Upper lobe of right lung (tissue), 1 donor: ENCODE measurements at regions not wholly inside any gene's neighbourhood (a gene's known extent, or its start where the extent isn't known, plus 50 kb on each side); places are given as distances from the start of the nearest gene placed in this dataset.

Experiments used
- ATAC-seq: fragments of 200-7000 bp; cut with Tn5 transposase; one replicate; pipeline ENCODE4 v1.9.1; 2020; ENCODE audit warnings: mild to moderate bottlenecking, moderate library complexity
- DNase-seq: peaks from one replicate; pipeline ENCODE4 v3.0.0-alpha.2; 2020
- H3K27ac ChIP-seq: fragments of 200-600 bp; one replicate; pipeline ENCODE4 v1.8.0; 2022
- H3K27me3 ChIP-seq: fragments of 200-600 bp; one replicate; pipeline ENCODE4 v1.8.0; 2022; ENCODE audit warnings: mild to moderate bottlenecking
- H3K36me3 ChIP-seq: fragments of 200-600 bp; one replicate; pipeline ENCODE4 v1.8.0; 2022
- H3K4me1 ChIP-seq: fragments of 200-600 bp; one replicate; pipeline ENCODE4 v1.8.0; 2022
- H3K4me3 ChIP-seq: fragments of 200-600 bp; one replicate; pipeline ENCODE4 v1.8.0; 2022; ENCODE audit warnings: mild to moderate bottlenecking
- H3K9me3 ChIP-seq: fragments of 200-600 bp; one replicate; pipeline ENCODE4 v1.8.0; 2022
- intact Hi-C: fragments of 100-400 bp; cut with DNase I; formaldehyde crosslinking; loops from one replicate; pipeline ENCODE4 v1.11.0; 2022
- TF ChIP-seq, protein P1 (sequence below): fragments of 200-600 bp; IDR thresholded peaks from one replicate; pipeline ENCODE4 v1.8.0; 2022; ENCODE audit warnings: antibody characterized with exemption
- donor health status: DM: no; HTN: yes; CAD: no; lungs with severe emphysema.

DNA sequence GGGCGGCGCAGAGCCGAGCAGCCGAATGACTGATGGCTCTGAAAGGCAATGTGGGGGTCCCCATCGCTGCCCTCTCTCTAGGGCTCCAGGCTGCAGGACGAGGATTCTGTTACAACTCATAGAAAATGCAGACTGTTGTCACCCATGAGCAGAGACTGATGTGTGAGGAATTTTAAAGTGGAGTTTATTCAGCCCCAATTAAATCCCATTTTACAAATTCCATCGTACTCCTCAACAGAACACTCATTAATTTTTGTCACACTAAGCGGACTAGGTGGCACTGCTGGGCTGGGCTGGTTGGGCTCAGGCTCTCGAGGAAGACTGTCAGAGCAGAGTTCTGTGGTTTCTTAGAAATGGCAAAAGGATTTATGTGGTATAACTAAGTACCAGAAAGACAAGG is 102.6 kb upstream of the SPON1 start:
- Histone ChIP-seq H3K9me3 (no peaks in the 10 kb centered on the region), H3K36me3 (no peaks in the 10 kb centered on the region), H3K4me1 (no peaks in the 10 kb centered on the region), H3K27me3 (no peaks in the 10 kb centered on the region), H3K27ac (no peak overlapping the region), H3K4me3 (no peak overlapping the region)
- intact Hi-C loops: no loop called here
- no peak for DNase-seq
- TF ChIP-seq, protein P1, sequence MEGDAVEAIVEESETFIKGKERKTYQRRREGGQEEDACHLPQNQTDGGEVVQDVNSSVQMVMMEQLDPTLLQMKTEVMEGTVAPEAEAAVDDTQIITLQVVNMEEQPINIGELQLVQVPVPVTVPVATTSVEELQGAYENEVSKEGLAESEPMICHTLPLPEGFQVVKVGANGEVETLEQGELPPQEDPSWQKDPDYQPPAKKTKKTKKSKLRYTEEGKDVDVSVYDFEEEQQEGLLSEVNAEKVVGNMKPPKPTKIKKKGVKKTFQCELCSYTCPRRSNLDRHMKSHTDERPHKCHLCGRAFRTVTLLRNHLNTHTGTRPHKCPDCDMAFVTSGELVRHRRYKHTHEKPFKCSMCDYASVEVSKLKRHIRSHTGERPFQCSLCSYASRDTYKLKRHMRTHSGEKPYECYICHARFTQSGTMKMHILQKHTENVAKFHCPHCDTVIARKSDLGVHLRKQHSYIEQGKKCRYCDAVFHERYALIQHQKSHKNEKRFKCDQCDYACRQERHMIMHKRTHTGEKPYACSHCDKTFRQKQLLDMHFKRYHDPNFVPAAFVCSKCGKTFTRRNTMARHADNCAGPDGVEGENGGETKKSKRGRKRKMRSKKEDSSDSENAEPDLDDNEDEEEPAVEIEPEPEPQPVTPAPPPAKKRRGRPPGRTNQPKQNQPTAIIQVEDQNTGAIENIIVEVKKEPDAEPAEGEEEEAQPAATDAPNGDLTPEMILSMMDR: no peak
- no peak for ATAC-seq

- DNase-seq (no peak), ATAC-seq (no peak)
- Histone ChIP-seq H3K27me3 (no peaks in the 10 kb centered on the region), H3K4me1 (no peaks in the 10 kb centered on the region), H3K27ac (no peak overlapping the region), H3K4me3 (no peak overlapping the region), H3K9me3 (no peaks in the 10 kb centered on the region), H3K36me3 (no peaks in the 10 kb centered on the region)
- TF ChIP-seq, protein P1: no peak
- intact Hi-C loops: no loop called here
These were observed 101.1 kb upstream of the SPON1 start for GRCh38 chr11:13861411-13861810.

GRCh38 chr11:13862845-13863392 is 99.6 kb upstream of the SPON1 start:
- no peak overlapping the region for H3K4me3 ChIP-seq
- no peak for ATAC-seq
- no peaks in the 10 kb centered on the region for H3K9me3 ChIP-seq
- TF ChIP-seq, protein P1: no peak
- no peak for DNase-seq
- no peaks in the 10 kb centered on the region for H3K36me3 ChIP-seq
- H3K4me1 ChIP-seq: no peaks in the 10 kb centered on the region
- no peak overlapping the region for H3K27ac ChIP-seq
- no peaks in the 10 kb centered on the region for H3K27me3 ChIP-seq
- intact Hi-C loops: no loop called here

GRCh38 chr11:13868710-13869397 is 93.7 kb upstream of the SPON1 start:
- no peaks in the 10 kb centered on the region for H3K4me1 ChIP-seq
- TF ChIP-seq, protein P1: no peak
- ATAC-seq (no peak), DNase-seq (no peak)
- no peaks in the 10 kb centered on the region for H3K27me3 ChIP-seq
- no peak overlapping the region for H3K4me3 ChIP-seq
- H3K36me3 ChIP-seq: no peaks in the 10 kb centered on the region
- H3K9me3 ChIP-seq: no peaks in the 10 kb centered on the region
- intact Hi-C loops: no loop called here
- H3K27ac ChIP-seq: no peak overlapping the region

DNA sequence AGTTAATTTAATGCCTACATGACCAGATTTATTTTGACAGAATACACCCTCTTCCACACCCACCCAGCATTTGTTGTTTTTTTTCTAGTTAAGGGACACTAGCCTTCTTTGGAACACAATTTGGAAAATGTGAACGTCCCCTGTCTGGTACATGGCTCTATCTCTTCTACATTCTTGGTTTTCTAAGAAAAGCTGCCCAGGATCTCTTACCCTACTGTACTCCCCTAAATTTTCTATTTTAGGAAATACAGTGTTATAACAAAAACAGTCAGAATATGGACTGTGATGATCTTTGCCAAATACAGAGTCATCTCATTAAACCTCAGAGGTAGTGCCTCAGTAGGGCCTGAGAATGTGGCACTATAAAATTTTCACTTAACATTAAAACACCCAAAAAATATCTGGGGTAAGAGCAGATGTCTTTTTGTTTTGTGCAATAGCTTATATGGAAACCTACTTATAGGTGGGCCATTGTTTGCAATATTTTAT is 93.1 kb upstream of the SPON1 start:
- H3K36me3 ChIP-seq: no peaks in the 10 kb centered on the region
- H3K27ac ChIP-seq: no peak overlapping the region
- DNase-seq: no peak
- ATAC-seq: no peak
- no peaks in the 10 kb centered on the region for H3K4me1 ChIP-seq
- no peaks in the 10 kb centered on the region for H3K9me3 ChIP-seq
- intact Hi-C loops: no loop called here
- no peaks in the 10 kb centered on the region for H3K27me3 ChIP-seq
- TF ChIP-seq, protein P1: no peak
- no peak overlapping the region for H3K4me3 ChIP-seq
